Lung microvascular endothelial cell (primary cell): ENCODE measurements at regions not wholly inside any gene's neighbourhood (a gene's known extent, or its start where the extent isn't known, plus 50 kb on each side); places are given as distances from the start of the nearest gene placed in this dataset.

Experiments used
- DNase-seq, 2 donors: peaks; one replicate each; pipeline versions ENCODE4 v3.0.0 to v3.0.0-alpha.2; 2010; ENCODE audit warnings: low read depth in 2 of 2

- DNase-seq = no peak
Measured at GRCh38 chr5:58357799-58358500, 101.9 kb downstream of the PLK2 start.

GRCh38 chr5:58357121-58357520 lies 102.8 kb downstream of the PLK2 start:
- no peak for DNase-seq

GRCh38 chr5:58356662-58357061 lies 103.2 kb downstream of the PLK2 start:
- no peak for DNase-seq

- DNase-seq = peak in 1 of 2 donors; percentile 13
Measured at GRCh38 chr5:58354827-58355226, 105.1 kb downstream of the PLK2 start.

- no peak for DNase-seq
Measured at GRCh38 chr5:58353992-58354391, 105.9 kb downstream of the PLK2 start.

GRCh38 chr5:58351190-58351589 lies 108.7 kb downstream of the PLK2 start:
- no peak for DNase-seq

GRCh38 chr5:58348996-58349728 lies 110.7 kb downstream of the PLK2 start:
- no peak for DNase-seq

- peak in 1 of 2 donors; percentile 52 for DNase-seq
Measured at GRCh38 chr5:58346041-58346440, 113.8 kb downstream of the PLK2 start.

- DNase-seq = no peak
Measured at GRCh38 chr5:58341476-58341875, 118.4 kb downstream of the PLK2 start.

GRCh38 chr5:58335518-58335917 lies 124.4 kb downstream of the PLK2 start:
- peak; percentile 16 to 34 for DNase-seq

- no peak for DNase-seq
Measured at GRCh38 chr5:58334035-58334434, 125.9 kb downstream of the PLK2 start.

GRCh38 chr5:58330781-58331180 lies 129.1 kb downstream of the PLK2 start:
- no peak for DNase-seq

- DNase-seq = no peak
Measured at GRCh38 chr5:58327289-58327688, 132.6 kb downstream of the PLK2 start.

GRCh38 chr5:58326022-58326421 lies 133.9 kb downstream of the PLK2 start:
- peak; percentile 14 to 73 for DNase-seq

GRCh38 chr5:58322453-58322852 lies 137.4 kb downstream of the PLK2 start:
- peak; percentile 38 to 41 for DNase-seq

GRCh38 chr5:58318468-58318867 lies 141.4 kb downstream of the PLK2 start:
- peak in 1 of 2 donors; percentile 87 for DNase-seq

- no peak for DNase-seq
Measured at GRCh38 chr5:58317808-58318207, 142.1 kb downstream of the PLK2 start.

- peak; percentile 85 to 98 for DNase-seq
Measured at GRCh38 chr5:58317009-58317408, 142.9 kb downstream of the PLK2 start.

- no peak for DNase-seq
Measured at GRCh38 chr5:58315794-58316193, 144.1 kb downstream of the PLK2 start.

- DNase-seq = peak; percentile 67 to 95
Measured at GRCh38 chr5:58314356-58315210, 145.3 kb downstream of the PLK2 start.

GRCh38 chr5:58312299-58312698 lies 147.6 kb downstream of the PLK2 start:
- DNase-seq = no peak

- DNase-seq = peak in 1 of 2 donors; percentile 89
Measured at GRCh38 chr5:58311526-58311925, 148.4 kb downstream of the PLK2 start.
